GM18858 (cell line): ENCODE measurements at regions not wholly inside any gene's neighbourhood (a gene's known extent, or its start where the extent isn't known, plus 50 kb on each side); places are given as distances from the start of the nearest gene placed in this dataset.
"Not testable (repeated sequence)": the region's sequence is repeated elsewhere in the genome, so short reads cannot be mapped to it uniquely, and the experiment has no call there.

Experiments used
- ATAC-seq: cut with Tn5 transposase; IDR thresholded peaks from one replicate; pipeline ENCODE4 v1.9.1; 2021; ENCODE audit not compliant: unreplicated experiment

GRCh38 chr4:115678425-115678941, 565.1 kb upstream of the NDST4 start:
- no peak for ATAC-seq

- no peak for ATAC-seq
Observed at GRCh38 chr4:115675719-115676118, 562.3 kb upstream of the NDST4 start.

- no peak for ATAC-seq
Observed at GRCh38 chr4:115674485-115674884, 561.1 kb upstream of the NDST4 start.

- no peak for ATAC-seq
Observed at GRCh38 chr4:115671581-115671980, 558.2 kb upstream of the NDST4 start.

- no peak for ATAC-seq
Observed at GRCh38 chr4:115670930-115671329, 557.5 kb upstream of the NDST4 start.

- no peak for ATAC-seq
Observed at GRCh38 chr4:115668396-115668795, 555.0 kb upstream of the NDST4 start.

- ATAC-seq = no peak
Observed at GRCh38 chr4:115664285-115664684, 550.9 kb upstream of the NDST4 start.

- no peak for ATAC-seq
Observed at GRCh38 chr4:115660465-115660864, 547.0 kb upstream of the NDST4 start.

GRCh38 chr4:115657991-115658650, 544.7 kb upstream of the NDST4 start:
- ATAC-seq = no peak

- ATAC-seq = no peak
Observed at GRCh38 chr4:115655626-115656025, 542.2 kb upstream of the NDST4 start.

GRCh38 chr4:115648786-115649185, 535.4 kb upstream of the NDST4 start:
- ATAC-seq = no peak

GRCh38 chr4:115629270-115629669, 515.9 kb upstream of the NDST4 start:
- ATAC-seq = no peak

- no peak for ATAC-seq
Observed at GRCh38 chr4:115609631-115610030, 496.2 kb upstream of the NDST4 start.

- no peak for ATAC-seq
Observed at GRCh38 chr4:115607311-115607710, 493.9 kb upstream of the NDST4 start.

- no peak for ATAC-seq
Observed at GRCh38 chr4:115596265-115597001, 483.0 kb upstream of the NDST4 start.

GRCh38 chr4:115580901-115581300, 467.5 kb upstream of the NDST4 start:
- ATAC-seq = no peak

GRCh38 chr4:115575851-115576250, 462.4 kb upstream of the NDST4 start:
- ATAC-seq = no peak

GRCh38 chr4:115562506-115562905, 449.1 kb upstream of the NDST4 start:
- no peak for ATAC-seq

GRCh38 chr4:115548123-115548522, 434.7 kb upstream of the NDST4 start:
- no peak for ATAC-seq

GRCh38 chr4:115537387-115537786, 424.0 kb upstream of the NDST4 start:
- ATAC-seq = no peak

- no peak for ATAC-seq
Observed at GRCh38 chr4:115529126-115529525, 415.7 kb upstream of the NDST4 start.

- not testable (repeated sequence) for ATAC-seq
Observed at GRCh38 chr4:115519476-115519875, 406.1 kb upstream of the NDST4 start.
